DOHH2 (cell line): ENCODE measurements at regions not wholly inside any gene's neighbourhood (a gene's known extent, or its start where the extent isn't known, plus 50 kb on each side); places are given as distances from the start of the nearest gene placed in this dataset.

Source experiments
- H3F3A ChIP-seq: fragments of 200-600 bp; sonication (generic), shearing (Covaris generic); 2 replicates; pipeline ENCODE4 v1.6.0; 2016; ENCODE audit warnings: antibody characterized with exemption, mild to moderate bottlenecking; ENCODE audit not compliant: control insufficient read depth, insufficient read depth
- H3K27ac ChIP-seq: fragments of 200-600 bp; sonication (generic); 2 replicates; pipeline ENCODE4 v1.5.1; 2014; ENCODE audit warnings: low read depth, mild to moderate bottlenecking, low read length, moderate library complexity
- H3K27me3 ChIP-seq: fragments of 200-600 bp; sonication (generic); 2 replicates; pipeline ENCODE4 v1.6.1; 2014; ENCODE audit warnings: mild to moderate bottlenecking, low read length, mixed read lengths; ENCODE audit not compliant: control insufficient read depth
- H3K36me3 ChIP-seq: fragments of 200-600 bp; sonication (generic); 2 replicates; pipeline ENCODE4 v1.6.1; 2014; ENCODE audit warnings: mild to moderate bottlenecking, low read length, moderate library complexity, mixed read lengths; ENCODE audit not compliant: control insufficient read depth
- H3K4me1 ChIP-seq: fragments of 200-600 bp; sonication (generic); 2 replicates; pipeline ENCODE4 v1.6.1; 2014; ENCODE audit warnings: mild to moderate bottlenecking, low read length, mixed read lengths; ENCODE audit not compliant: control insufficient read depth
- H3K4me2 ChIP-seq: fragments of 200-600 bp; sonication (generic); 2 replicates; pipeline ENCODE4 v1.6.0; 2014; ENCODE audit warnings: mild to moderate bottlenecking, low read length, moderate library complexity
- H3K4me3 ChIP-seq: fragments of 200-600 bp; sonication (generic); 2 replicates; pipeline ENCODE4 v1.5.1; 2014; ENCODE audit warnings: mild to moderate bottlenecking, low read length, mixed read lengths
- H3K79me2 ChIP-seq: fragments of 200-600 bp; sonication (generic); 2 replicates; pipeline ENCODE4 v1.6.1; 2014; ENCODE audit warnings: mild to moderate bottlenecking, low read length, mixed read lengths; ENCODE audit not compliant: control insufficient read depth
- H3K9me2 ChIP-seq: fragments of 200-600 bp; sonication (generic); replicated peaks from 2 replicates; pipeline ENCODE4 v1.6.1; 2014; ENCODE audit warnings: mild to moderate bottlenecking, low read length, mixed read lengths; ENCODE audit not compliant: control insufficient read depth
- H3K9me3 ChIP-seq: fragments of 200-600 bp; sonication (generic); 2 replicates; pipeline ENCODE4 v1.6.1; 2014; ENCODE audit warnings: antibody characterized with exemption, low read length, mixed read lengths; ENCODE audit not compliant: control insufficient read depth, insufficient read depth
- H4K20me1 ChIP-seq: fragments of 200-600 bp; sonication (generic); 2 replicates; pipeline ENCODE4 v1.6.0; 2014; ENCODE audit warnings: low read depth, mild to moderate bottlenecking, antibody characterized with exemption, low read length, moderate library complexity; ENCODE audit not compliant: control insufficient read depth, insufficient read depth
- CTCF ChIP-seq: fragments of 200-600 bp; sonication (generic); IDR thresholded peaks from one replicate; pipeline ENCODE4 v1.5.1; 2014; ENCODE audit warnings: antibody characterized with exemption, mild to moderate bottlenecking, low read depth, low read length; ENCODE audit not compliant: poor library complexity, severe bottlenecking
- EZH2phosphoT487 ChIP-seq: fragments of 200-600 bp; sonication (generic); IDR thresholded peaks from 2 replicates; pipeline ENCODE4 v1.6.1; 2017; ENCODE audit warnings: borderline replicate concordance, mild to moderate bottlenecking, antibody characterized with exemption, low read length, moderate library complexity, mixed read lengths

- TF ChIP-seq EZH2phosphoT487 (no peak), CTCF (no peak)
- no peaks in the 10 kb centered on the region for H3K36me3 ChIP-seq
- no peaks in the 10 kb centered on the region for H3K79me2 ChIP-seq
- H3F3A ChIP-seq, result no peaks in the 10 kb centered on the region
- H4K20me1 ChIP-seq, result no peaks in the 10 kb centered on the region
- peaks cover 26% of the 10 kb centered on the region for H3K4me1 ChIP-seq
- no peaks in the 10 kb centered on the region for H3K9me2 ChIP-seq
- H3K4me2 ChIP-seq, result no peak overlapping the region
- H3K9me3 ChIP-seq, result no peaks in the 10 kb centered on the region
- no peaks in the 10 kb centered on the region for H3K27me3 ChIP-seq
- H3K27ac ChIP-seq, result no peak overlapping the region
- H3K4me3 ChIP-seq, result no peak overlapping the region
Measured at GRCh38 chr5:125408448-125409233, 662.2 kb upstream of the ZNF608 start.

GRCh38 chr5:125409234-125409860 is 662.9 kb upstream of the ZNF608 start:
- H3K9me2 ChIP-seq, result no peaks in the 10 kb centered on the region
- H3K9me3 ChIP-seq, result no peaks in the 10 kb centered on the region
- no peaks in the 10 kb centered on the region for H3K36me3 ChIP-seq
- TF ChIP-seq EZH2phosphoT487 (no peak), CTCF (no peak)
- H3K4me3 ChIP-seq, result no peak overlapping the region
- no peaks in the 10 kb centered on the region for H3K27me3 ChIP-seq
- peaks cover 26% of the 10 kb centered on the region for H3K4me1 ChIP-seq
- no peaks in the 10 kb centered on the region for H4K20me1 ChIP-seq
- H3K4me2 ChIP-seq, result no peak overlapping the region
- no peak overlapping the region for H3K27ac ChIP-seq
- no peaks in the 10 kb centered on the region for H3F3A ChIP-seq
- no peaks in the 10 kb centered on the region for H3K79me2 ChIP-seq

- H3K79me2 ChIP-seq, result no peaks in the 10 kb centered on the region
- no peaks in the 10 kb centered on the region for H3K36me3 ChIP-seq
- no peak overlapping the region for H3K4me3 ChIP-seq
- no peaks in the 10 kb centered on the region for H3F3A ChIP-seq
- TF ChIP-seq EZH2phosphoT487, result no peak
- no peak for TF ChIP-seq CTCF
- no peak overlapping the region for H3K4me2 ChIP-seq
- H3K27ac ChIP-seq, result no peak overlapping the region
- no peaks in the 10 kb centered on the region for H3K27me3 ChIP-seq
- H4K20me1 ChIP-seq, result no peaks in the 10 kb centered on the region
- peaks cover 26% of the 10 kb centered on the region for H3K4me1 ChIP-seq
- no peaks in the 10 kb centered on the region for H3K9me3 ChIP-seq
- H3K9me2 ChIP-seq, result no peaks in the 10 kb centered on the region
Measured at GRCh38 chr5:125409861-125410536, 663.6 kb upstream of the ZNF608 start.
